ENCODE measurements at regions not wholly inside any gene's neighbourhood (a gene's known extent, or its start where the extent isn't known, plus 50 kb on each side); places are given as distances from the start of the nearest gene placed in this dataset.

- no peak overlapping the region for H3K18ac ChIP-seq (ENCODE audit: low read depth, low read length)
- no peak overlapping the region for H4K8ac ChIP-seq (ENCODE audit: low read depth in 2 of 2, low read length in 2 of 2)
- ChIA-PET POLR2A (ENCODE audit: unreplicated experiment) (no interaction called here), CTCF (no interaction called here)
- no peak overlapping the region for H2BK15ac ChIP-seq (ENCODE audit: low read depth, low read length)
- H3K27ac ChIP-seq (ENCODE audit: insufficient read depth, low read length), result no peak overlapping the region
- H3K14ac ChIP-seq (replicated peaks; ENCODE audit: low read depth, low read length), result no peak overlapping the region
- intact Hi-C loops (cut with micrococcal nuclease), result no loop called here
- H2BK120ac ChIP-seq (ENCODE audit: low read depth, low read length), result no peak overlapping the region
- no peak overlapping the region for H2BK5ac ChIP-seq (ENCODE audit: low read depth, low read length, poor library complexity, severe bottlenecking)
- dilution Hi-C loops (cut with HindIII; ENCODE audit: low sequenced_read_pairs, unreplicated experiment), result no loop called here
- WGBS, 2 experiments (ENCODE audit: extremely low coverage in 2 of 2, insufficient read length in 1 of 2), result no CpG with 5 or more reads among the region's 14 CpGs
- H2AK9ac ChIP-seq (replicated peaks; ENCODE audit: low read depth, low read length, poor library complexity), result no peak overlapping the region
- ATAC-seq (ENCODE audit: low read depth) (no peak), DNase-seq (no peak)
- H3K4ac ChIP-seq (ENCODE audit: low read depth, low read length), result no peak overlapping the region
- H3K4me2 ChIP-seq (ENCODE audit: low read depth, low read length), result no peak overlapping the region
- H2AK5ac ChIP-seq (ENCODE audit: low read depth, low read length), result no peak overlapping the region
- H3K9ac ChIP-seq (ENCODE audit: low read depth, low read length), result no peak overlapping the region
- H3K56ac ChIP-seq (ENCODE audit: extremely low read depth, insufficient read depth, low read length), result no peak overlapping the region
- H2BK20ac ChIP-seq (ENCODE audit: low read depth, low read length), result no peak overlapping the region
- no peak overlapping the region for H2AFZ ChIP-seq (replicated peaks; ENCODE audit: low read length, poor library complexity)
- H3K9me3 ChIP-seq (ENCODE audit: control insufficient read depth, insufficient read depth, low read length), result no peaks in the 10 kb centered on the region
- H3K23ac ChIP-seq (ENCODE audit: low read depth, low read length), result no peak overlapping the region
- no peaks in the 10 kb centered on the region; the same call in 1 of the 2 replicates for H3K4me1 ChIP-seq (ENCODE audit: control insufficient read depth, insufficient read depth, low read length)
- in situ Hi-C loops (cut with MboI; ENCODE audit: low sequenced_read_pairs), result no loop called here
- no peaks in the 10 kb centered on the region for H4K20me1 ChIP-seq (ENCODE audit: insufficient read depth, low read length)
- no peaks in the 10 kb centered on the region for H3K36me3 ChIP-seq (ENCODE audit: control insufficient read depth, insufficient read depth, low read length)
- H3K27me3 ChIP-seq (ENCODE audit: control insufficient read depth, insufficient read depth, low read length), result no peaks in the 10 kb centered on the region
- H3K79me1 ChIP-seq (ENCODE audit: low read depth in 1 of 2, low read length in 2 of 2), result no peaks in the 10 kb centered on the region
- TF ChIP-seq SMC3 (IDR thresholded peaks at IDR 0.05; ENCODE audit: low read depth, low read length) (no peak), MAFK (IDR thresholded peaks at IDR 0.05; ENCODE audit: low read depth, low read length) (no peak), RFX5 (IDR thresholded peaks at IDR 0.05; ENCODE audit: low read depth, low read length) (no peak), RAD21 (IDR thresholded peaks at IDR 0.05; ENCODE audit: low read length) (no peak), NFE2L2 (IDR thresholded peaks at IDR 0.05; ENCODE audit: low read depth, low read length) (no peak), BHLHE40 (IDR thresholded peaks at IDR 0.05; ENCODE audit: low read depth, low read length) (no peak), MAZ (IDR thresholded peaks at IDR 0.05; ENCODE audit: borderline replicate concordance, low read depth, low read length) (no peak), ELK1 (IDR thresholded peaks at IDR 0.05; ENCODE audit: borderline replicate concordance, low read depth, low read length) (no peak), CHD1 (IDR thresholded peaks at IDR 0.05; ENCODE audit: low read depth, low read length) (no peak), POLR2A (IDR thresholded peaks at IDR 0.05; ENCODE audit: low read depth, low read length) (no peak), CEBPB (IDR thresholded peaks at IDR 0.05; ENCODE audit: low read depth, low read length) (no peak), RCOR1 (IDR thresholded peaks at IDR 0.05; ENCODE audit: insufficient replicate concordance, low read length) (no peak), MXI1 (IDR thresholded peaks at IDR 0.05; ENCODE audit: borderline replicate concordance, low read depth, low read length) (no peak), FOS (IDR thresholded peaks at IDR 0.05; ENCODE audit: low read depth, low read length) (no peak)
- TF ChIP-seq, protein P1, sequence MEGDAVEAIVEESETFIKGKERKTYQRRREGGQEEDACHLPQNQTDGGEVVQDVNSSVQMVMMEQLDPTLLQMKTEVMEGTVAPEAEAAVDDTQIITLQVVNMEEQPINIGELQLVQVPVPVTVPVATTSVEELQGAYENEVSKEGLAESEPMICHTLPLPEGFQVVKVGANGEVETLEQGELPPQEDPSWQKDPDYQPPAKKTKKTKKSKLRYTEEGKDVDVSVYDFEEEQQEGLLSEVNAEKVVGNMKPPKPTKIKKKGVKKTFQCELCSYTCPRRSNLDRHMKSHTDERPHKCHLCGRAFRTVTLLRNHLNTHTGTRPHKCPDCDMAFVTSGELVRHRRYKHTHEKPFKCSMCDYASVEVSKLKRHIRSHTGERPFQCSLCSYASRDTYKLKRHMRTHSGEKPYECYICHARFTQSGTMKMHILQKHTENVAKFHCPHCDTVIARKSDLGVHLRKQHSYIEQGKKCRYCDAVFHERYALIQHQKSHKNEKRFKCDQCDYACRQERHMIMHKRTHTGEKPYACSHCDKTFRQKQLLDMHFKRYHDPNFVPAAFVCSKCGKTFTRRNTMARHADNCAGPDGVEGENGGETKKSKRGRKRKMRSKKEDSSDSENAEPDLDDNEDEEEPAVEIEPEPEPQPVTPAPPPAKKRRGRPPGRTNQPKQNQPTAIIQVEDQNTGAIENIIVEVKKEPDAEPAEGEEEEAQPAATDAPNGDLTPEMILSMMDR (conservative IDR thresholded peaks at IDR 0.05; ENCODE audit: low read depth, low read length), result no peak
- TF ChIP-seq, protein P2, sequence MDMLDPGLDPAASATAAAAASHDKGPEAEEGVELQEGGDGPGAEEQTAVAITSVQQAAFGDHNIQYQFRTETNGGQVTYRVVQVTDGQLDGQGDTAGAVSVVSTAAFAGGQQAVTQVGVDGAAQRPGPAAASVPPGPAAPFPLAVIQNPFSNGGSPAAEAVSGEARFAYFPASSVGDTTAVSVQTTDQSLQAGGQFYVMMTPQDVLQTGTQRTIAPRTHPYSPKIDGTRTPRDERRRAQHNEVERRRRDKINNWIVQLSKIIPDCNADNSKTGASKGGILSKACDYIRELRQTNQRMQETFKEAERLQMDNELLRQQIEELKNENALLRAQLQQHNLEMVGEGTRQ (IDR thresholded peaks at IDR 0.05; ENCODE audit: low read depth, low read length), result no peak
- no peak overlapping the region for H4K5ac ChIP-seq (ENCODE audit: low read depth, low read length)
- no peak overlapping the region for H4K91ac ChIP-seq (ENCODE audit: insufficient read depth, low read depth, low read length)
- H3K4me3 ChIP-seq (ENCODE audit: insufficient read depth, low read depth, low read length), result no peak overlapping the region
- BruUV-seq (replicated peaks), result no TSS peak
- peaks cover 8% of the 10 kb centered on the region; the same call in 1 of the 2 replicates for H3K9me1 ChIP-seq (ENCODE audit: insufficient read depth, low read length)
Observed at GRCh38 chr20:53838311-53838868, 232.0 kb downstream of the BCAS1 start.

All from IMR-90 (cell line).